Endothelial cell (in vitro differentiated cells): ENCODE measurements at regions not wholly inside any gene's neighbourhood (a gene's known extent, or its start where the extent isn't known, plus 50 kb on each side); places are given as distances from the start of the nearest gene placed in this dataset.

Experiments used
- DNase-seq: peaks from one replicate; pipeline ENCODE4 v3.0.0; 2021; ENCODE audit warnings: low spot score
- H3K27ac Mint-ChIP-seq: one replicate; pipeline ENCODE4 v1.8.0; 2021; ENCODE audit warnings: mixed read lengths, inconsistent platforms; ENCODE audit not compliant: unreplicated experiment
- H3K27me3 Mint-ChIP-seq: one replicate; pipeline ENCODE4 v1.8.0; 2021; ENCODE audit warnings: mild to moderate bottlenecking, moderate library complexity, mixed read lengths, inconsistent platforms; ENCODE audit not compliant: unreplicated experiment
- H3K36me3 Mint-ChIP-seq: one replicate; pipeline ENCODE4 v1.8.0; 2021; ENCODE audit warnings: mild to moderate bottlenecking, low read depth, mixed read lengths, inconsistent platforms; ENCODE audit not compliant: unreplicated experiment
- H3K4me1 Mint-ChIP-seq: one replicate; pipeline ENCODE4 v1.8.0; 2021; ENCODE audit warnings: mild to moderate bottlenecking, mixed read lengths, inconsistent platforms; ENCODE audit not compliant: unreplicated experiment
- H3K4me3 Mint-ChIP-seq: one replicate; pipeline ENCODE4 v1.8.0; 2021; ENCODE audit warnings: mild to moderate bottlenecking, mixed read lengths, inconsistent platforms; ENCODE audit not compliant: unreplicated experiment
- H3K9me3 Mint-ChIP-seq: one replicate; pipeline ENCODE4 v1.8.0; 2021; ENCODE audit warnings: mixed read lengths, inconsistent platforms; ENCODE audit not compliant: unreplicated experiment
- TF ChIP-seq, protein P1 (sequence below): fragments of 200-600 bp; sonication (generic); IDR thresholded peaks from one replicate; pipeline ENCODE4 v1.5.0; 2021; ENCODE audit warnings: antibody characterized with exemption; ENCODE audit not compliant: unreplicated experiment

DNA sequence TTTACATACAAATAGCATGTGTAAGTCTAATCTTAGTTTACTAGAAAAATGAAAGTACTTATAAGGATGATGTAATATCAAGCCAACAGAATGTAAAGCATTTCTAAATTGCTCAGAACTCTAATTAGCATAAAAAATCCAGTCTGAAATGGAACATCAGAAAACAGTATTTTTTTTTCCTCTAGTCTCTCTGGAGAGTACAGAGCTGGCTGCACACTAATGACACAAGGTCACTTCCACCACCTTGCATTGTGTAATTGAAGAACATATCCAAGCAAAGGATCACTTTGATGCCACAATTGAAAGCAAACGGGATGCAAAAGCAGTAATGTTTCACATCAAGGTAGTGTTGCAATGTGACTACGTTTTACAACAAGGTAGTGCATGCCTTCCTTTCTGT, 548.0 kb upstream of the LUZP2 start:
- Mint-ChIP-seq H3K9me3 (no peaks in the 10 kb centered on the region), H3K27me3 (peaks cover 2% of the 10 kb centered on the region), H3K4me1 (no peaks in the 10 kb centered on the region), H3K4me3 (no peak overlapping the region), H3K36me3 (no peaks in the 10 kb centered on the region), H3K27ac (no peak overlapping the region)
- no peak for DNase-seq
- TF ChIP-seq, protein P1, sequence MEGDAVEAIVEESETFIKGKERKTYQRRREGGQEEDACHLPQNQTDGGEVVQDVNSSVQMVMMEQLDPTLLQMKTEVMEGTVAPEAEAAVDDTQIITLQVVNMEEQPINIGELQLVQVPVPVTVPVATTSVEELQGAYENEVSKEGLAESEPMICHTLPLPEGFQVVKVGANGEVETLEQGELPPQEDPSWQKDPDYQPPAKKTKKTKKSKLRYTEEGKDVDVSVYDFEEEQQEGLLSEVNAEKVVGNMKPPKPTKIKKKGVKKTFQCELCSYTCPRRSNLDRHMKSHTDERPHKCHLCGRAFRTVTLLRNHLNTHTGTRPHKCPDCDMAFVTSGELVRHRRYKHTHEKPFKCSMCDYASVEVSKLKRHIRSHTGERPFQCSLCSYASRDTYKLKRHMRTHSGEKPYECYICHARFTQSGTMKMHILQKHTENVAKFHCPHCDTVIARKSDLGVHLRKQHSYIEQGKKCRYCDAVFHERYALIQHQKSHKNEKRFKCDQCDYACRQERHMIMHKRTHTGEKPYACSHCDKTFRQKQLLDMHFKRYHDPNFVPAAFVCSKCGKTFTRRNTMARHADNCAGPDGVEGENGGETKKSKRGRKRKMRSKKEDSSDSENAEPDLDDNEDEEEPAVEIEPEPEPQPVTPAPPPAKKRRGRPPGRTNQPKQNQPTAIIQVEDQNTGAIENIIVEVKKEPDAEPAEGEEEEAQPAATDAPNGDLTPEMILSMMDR = no peak

DNA sequence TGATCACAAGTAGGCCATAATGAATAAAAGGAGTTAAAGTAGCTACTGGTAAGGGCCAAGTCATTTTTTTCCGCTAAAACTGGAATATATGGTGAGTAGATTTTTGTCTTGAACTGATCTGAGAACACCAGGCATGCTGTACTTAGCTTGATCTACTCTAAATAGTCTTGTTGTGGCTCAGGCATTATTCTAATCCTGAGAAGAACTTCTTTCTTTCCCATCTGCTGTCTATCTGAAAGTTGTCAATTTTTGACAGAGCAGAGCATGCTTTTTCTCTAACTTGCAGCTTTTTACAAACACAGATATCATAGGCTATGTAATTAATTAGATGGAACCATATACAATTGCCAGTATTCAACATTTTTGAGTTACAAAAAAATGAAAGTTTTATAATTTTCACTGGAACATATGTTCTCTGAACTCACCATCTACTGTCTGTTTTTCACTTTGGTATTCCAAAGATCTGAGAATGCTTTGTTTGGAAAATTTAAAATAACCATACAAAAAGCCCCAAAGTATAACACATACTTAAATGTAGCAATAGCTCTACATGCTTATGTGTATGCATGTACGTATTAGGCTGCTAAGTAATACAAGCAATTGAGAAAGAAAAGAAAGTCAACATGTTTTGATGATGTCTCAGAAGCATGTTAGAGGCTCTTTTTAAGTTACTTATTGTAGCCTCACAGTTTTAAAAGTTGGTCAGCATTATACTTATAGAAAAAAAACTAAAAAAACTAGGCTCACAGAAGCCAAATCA, 542.7 kb upstream of the LUZP2 start:
- DNase-seq = no peak
- H3K9me3 Mint-ChIP-seq = no peaks in the 10 kb centered on the region
- TF ChIP-seq, protein P1 = no peak
- peaks cover 2% of the 10 kb centered on the region for H3K27me3 Mint-ChIP-seq
- no peak overlapping the region for H3K27ac Mint-ChIP-seq
- no peak overlapping the region for H3K4me3 Mint-ChIP-seq
- peaks cover 4% of the 10 kb centered on the region for H3K4me1 Mint-ChIP-seq
- no peaks in the 10 kb centered on the region for H3K36me3 Mint-ChIP-seq

DNA sequence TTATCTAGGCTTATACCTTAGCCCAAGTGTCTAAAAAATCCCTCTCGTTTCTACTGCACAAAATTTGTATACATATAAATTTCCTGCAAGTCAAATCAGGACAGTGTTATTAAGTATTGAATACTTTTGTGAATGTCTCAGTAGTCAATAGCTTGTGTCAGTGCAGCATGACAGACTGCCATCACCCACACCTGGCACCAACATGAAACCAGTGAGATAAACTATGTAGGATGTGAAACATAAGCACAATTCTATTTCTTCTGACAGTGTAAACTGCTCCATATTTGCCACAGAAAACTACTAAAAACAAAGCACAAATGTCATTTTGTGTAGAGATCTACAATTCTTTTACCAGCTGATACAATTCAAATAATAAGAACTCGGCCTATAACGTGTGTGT, 542.1 kb upstream of the LUZP2 start:
- no peaks in the 10 kb centered on the region for H3K36me3 Mint-ChIP-seq
- no peak for DNase-seq
- H3K27ac Mint-ChIP-seq = no peak overlapping the region
- H3K9me3 Mint-ChIP-seq = no peaks in the 10 kb centered on the region
- H3K27me3 Mint-ChIP-seq = peaks cover 2% of the 10 kb centered on the region
- H3K4me1 Mint-ChIP-seq = peaks cover 4% of the 10 kb centered on the region
- TF ChIP-seq, protein P1 = no peak
- no peak overlapping the region for H3K4me3 Mint-ChIP-seq

DNA sequence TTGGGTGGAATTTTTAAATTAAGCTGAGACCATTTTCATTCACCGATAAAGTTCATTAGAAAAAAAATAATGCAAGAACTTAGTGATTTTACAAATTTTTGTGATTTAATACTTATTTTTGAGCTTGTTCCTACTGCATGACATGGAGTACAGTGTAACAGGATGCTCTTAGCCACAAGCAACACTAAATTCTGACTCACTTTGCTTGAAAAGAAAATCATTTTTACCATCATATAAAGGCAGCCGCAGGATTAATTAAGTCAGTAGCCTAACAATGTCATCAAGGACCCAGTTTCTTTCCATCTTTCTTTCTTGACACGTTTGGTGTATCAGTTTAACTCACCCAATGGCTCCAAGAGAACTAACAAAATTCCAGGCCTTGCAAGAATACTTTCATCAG, 540.3 kb upstream of the LUZP2 start:
- no peak for DNase-seq
- Mint-ChIP-seq H3K27me3 (peaks cover 2% of the 10 kb centered on the region), H3K4me1 (peaks cover 4% of the 10 kb centered on the region), H3K36me3 (no peaks in the 10 kb centered on the region), H3K27ac (no peak overlapping the region), H3K9me3 (no peaks in the 10 kb centered on the region), H3K4me3 (no peak overlapping the region)
- TF ChIP-seq, protein P1 = no peak

DNA sequence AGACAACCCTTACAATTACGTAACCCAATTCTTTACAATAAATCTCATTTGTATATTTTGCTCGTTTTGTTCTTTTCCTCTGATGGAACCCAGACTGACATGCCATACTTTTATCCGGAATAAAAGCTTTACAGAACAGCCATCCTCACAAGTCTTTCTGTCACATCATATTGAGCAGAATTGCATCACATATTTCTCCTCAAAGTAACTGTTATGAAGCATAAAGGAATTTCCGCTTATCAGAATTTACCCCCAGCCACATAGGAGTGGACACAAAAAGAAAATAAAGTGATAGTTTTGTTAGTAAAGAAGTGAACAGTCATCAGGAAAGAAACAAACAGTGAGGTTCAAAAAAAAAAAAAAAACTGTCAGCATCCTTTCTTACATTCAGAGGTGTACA, 539.5 kb upstream of the LUZP2 start:
- Mint-ChIP-seq H3K27me3 (peaks cover 2% of the 10 kb centered on the region), H3K4me3 (no peak overlapping the region), H3K9me3 (no peaks in the 10 kb centered on the region), H3K4me1 (peaks cover 4% of the 10 kb centered on the region), H3K27ac (no peak overlapping the region), H3K36me3 (no peaks in the 10 kb centered on the region)
- DNase-seq = no peak
- TF ChIP-seq, protein P1 = no peak
